Inferior parietal cortex (tissue), 1 donor: ENCODE measurements at regions not wholly inside any gene's neighbourhood (a gene's known extent, or its start where the extent isn't known, plus 50 kb on each side); places are given as distances from the start of the nearest gene placed in this dataset.
"Not testable (repeated sequence)": the region's sequence is repeated elsewhere in the genome, so short reads cannot be mapped to it uniquely, and the experiment has no call there.

Experiments
- DNase-seq: peaks from one replicate; pipeline ENCODE4 v3.0.0-alpha.2; 2016; ENCODE audit errors: extremely low spot score

DNA sequence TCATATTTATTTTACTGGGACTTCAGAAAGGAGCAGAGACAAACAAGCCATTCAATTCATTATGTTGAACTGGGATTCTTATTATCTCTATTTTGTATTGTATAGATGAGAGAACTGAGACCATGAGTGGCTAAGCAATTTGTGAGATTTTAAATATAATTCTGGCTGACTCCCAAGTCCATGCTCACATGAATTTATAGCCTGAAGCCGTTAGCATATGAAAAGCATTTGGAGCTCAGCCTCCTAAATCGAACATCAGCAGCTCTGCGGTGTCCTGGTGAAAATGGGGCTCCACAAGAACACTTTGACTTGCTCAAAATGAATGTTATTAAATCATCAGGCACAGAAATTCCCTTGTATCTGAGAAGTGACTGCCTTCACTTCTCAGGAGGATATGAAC, 96.8 kb upstream of the DPT start:
- DNase-seq: peak; percentile 25

DNA sequence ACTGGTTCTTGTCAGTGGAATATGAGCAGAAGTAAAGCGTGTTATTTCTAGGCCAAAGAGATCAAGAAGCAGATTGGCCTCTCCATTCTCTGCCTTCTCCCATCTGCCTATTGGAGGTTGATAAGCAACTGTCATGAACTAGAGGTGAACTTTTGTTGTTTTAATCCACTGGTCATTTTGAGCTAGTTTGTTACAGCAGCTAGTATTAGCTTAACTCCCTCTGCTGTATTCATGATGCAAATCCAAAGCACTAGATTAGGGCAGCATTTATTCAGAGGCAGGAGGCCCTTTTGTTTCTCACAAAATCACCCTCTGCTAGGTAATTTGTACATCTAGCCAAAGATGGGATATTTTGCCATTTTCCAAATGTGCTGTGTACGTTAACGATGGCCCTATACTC, 97.3 kb upstream of the DPT start:
- DNase-seq: no peak

DNA sequence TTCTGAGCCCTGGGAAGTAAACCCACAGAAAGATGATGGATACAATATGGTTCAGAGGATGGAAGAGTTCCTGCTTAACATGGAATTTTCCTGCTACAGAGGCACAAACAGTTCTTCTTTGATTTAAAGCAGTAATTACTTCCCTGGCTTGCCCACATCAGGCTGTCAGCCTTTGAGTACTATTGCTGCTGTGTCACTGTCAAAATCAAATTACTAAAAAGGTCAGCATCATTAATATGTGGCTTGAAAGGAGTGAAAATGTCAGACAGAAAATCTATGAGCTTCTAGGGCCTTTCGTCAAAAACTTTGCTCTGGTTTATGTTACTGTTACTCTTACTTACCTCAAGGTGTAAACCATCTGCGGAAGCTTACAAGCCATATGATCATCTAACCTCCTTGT, 98.6 kb upstream of the DPT start:
- no peak for DNase-seq

DNA sequence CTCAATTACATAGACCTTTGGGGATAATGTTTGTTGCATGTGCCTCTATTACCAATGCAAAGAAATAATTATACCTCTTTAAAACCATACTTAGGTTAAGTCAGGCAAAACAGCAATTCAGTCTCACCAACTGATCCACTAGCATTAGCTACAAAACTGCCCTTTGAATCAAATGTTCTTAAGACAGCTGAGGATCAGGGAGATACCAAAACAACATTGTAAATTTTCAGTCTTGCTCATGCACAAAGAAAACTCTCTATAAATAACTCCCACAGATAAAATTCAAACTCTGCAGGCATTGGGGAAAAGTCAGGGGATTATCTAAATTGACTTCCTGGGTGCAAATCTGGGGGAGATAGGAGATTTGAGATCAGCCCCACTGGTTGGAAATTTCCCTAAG, 100.9 kb upstream of the DPT start:
- no peak for DNase-seq

DNA sequence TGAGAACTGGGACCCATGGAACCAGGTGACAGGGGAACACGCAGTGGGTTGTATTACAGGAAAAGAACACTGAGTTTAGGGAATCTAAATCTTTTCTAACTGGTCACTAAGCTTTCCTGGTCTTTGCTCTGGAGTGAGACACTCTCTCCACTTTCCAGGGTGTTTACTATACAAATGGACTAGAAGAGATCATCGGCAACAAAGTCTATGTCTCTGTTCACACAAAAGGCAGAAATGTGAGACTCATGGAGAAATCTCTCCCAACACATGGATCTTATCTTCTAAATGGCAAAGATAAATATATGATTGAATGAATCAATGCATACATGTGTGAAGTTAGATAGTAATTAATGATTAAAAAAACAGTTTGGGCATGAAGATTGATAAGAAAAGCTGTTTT, 101.6 kb upstream of the DPT start:
- DNase-seq: no peak

DNA sequence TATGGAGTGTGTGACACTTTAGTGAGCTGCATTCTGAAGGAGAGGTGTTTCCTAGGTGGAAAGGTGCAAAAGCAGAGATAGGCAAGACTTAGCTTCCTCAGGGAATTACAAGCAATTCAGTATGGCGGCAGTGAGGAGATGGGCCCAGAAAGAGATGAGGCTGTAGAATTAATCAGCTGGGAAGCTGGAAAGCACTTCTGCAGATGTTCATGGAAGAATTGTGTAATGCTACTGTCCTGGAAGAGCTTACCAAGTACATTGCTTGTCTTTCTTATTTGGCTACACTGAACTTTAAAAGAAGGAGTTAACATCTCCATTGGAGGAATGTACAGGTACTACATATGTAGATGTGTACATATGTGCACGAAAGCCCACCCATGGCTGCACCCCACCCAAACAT, 103.7 kb upstream of the DPT start:
- no peak for DNase-seq

DNA sequence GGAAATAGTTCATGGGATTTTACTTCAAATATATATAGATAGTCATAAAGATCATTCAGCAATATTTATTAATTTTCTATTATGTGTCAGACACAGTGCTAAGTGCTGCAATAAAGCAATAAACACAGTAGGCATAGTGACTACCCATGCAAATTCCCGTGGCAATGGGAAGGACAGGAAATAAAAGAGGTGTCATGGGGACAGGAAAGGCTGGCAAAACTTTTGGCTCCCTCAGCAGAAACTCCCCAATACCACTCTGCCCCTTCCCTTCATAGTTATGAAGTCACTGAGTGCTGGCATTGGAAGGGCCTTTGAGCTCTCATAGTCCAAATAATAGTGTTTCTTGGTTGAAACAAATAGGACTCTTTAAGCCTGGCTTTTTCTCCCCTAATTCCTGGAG, 104.4 kb upstream of the DPT start:
- DNase-seq: no peak

DNA sequence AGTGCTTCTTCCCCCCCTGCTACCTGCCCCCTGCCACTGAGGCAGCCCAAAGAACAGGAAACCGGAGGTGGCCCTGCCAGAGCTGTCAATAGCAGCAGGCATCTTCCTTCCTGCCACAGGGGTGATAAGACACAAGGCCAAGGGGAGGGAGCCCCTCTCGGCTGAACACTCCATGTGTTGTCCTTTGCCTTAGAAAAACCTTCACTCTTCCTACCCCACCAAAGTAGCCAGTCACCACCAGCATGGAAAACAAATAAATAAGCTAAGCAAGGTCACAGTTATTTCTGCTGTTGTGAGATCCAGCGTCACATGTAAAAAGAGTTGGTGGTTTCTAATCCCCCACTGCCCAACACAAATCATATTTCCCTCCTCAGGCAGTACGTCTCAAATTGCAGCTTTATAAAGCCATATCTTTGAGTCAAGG, 104.8 kb upstream of the DPT start:
- DNase-seq: no peak

DNA sequence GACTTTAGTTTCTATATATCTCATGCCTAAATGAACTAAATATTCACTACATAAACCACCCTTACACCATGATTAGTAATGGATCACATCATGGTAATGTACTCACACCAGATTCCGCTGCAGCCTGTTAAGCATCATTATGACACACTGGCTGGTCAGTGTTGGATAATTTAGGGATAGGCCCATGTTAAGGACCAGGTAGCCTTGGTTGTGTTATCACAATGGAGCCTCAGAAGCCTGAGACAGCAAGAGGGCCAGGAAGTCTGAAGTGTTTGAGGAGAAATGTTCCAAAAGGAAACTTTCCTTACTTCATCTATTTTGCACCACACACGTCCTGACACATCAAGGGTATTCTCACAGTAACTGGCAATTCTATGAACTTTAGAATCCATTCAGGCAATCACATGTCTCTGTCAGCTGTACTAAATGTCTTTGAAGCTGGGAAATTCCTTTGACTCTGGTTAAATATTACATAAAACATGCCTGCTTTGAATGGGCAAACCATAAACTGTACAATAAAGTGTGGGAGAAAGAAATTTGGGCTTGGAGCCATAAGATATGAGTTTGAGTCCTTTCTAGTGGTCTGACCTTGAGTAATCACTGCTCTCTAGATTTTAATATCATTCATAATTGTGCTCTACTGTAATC, 105.3 kb upstream of the DPT start:
- no peak for DNase-seq

DNA sequence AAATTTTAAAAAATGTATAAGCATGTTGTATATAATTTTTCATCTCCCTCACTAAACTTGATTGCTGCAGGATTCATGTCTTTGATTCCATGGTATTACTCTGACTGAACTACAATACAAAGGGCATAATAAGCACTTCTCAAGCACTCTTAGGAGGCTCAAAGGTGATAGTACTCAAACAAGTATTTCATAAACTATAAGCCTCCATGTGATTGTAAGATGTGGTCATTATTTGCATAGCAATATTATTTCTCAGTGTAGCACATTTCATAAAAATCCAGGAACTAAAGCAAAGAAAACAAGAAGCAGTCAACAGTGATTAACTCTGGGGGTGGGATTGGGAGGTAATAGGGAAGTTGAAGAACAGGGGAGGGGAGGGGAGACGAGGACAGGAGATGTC, 106.2 kb upstream of the DPT start:
- no peak for DNase-seq

DNA sequence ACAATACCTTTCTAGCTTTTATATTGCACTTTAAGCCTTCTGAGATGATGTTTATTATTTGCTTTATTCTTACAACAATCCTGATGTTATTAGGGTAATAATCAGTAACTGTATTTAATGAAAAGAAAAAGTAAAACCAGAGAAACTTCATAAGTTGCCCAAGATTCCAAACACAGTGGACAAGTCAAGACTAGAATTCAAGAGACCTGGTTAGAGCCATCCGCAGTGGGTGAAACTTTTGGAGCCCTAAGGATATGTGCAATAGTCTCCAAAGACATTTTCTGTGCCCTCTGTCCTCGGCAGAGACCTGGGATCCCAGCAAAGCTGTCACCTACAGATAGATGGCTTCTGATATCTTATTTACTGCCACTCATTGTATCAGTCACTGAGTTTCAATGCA, 106.8 kb upstream of the DPT start:
- no peak for DNase-seq

DNA sequence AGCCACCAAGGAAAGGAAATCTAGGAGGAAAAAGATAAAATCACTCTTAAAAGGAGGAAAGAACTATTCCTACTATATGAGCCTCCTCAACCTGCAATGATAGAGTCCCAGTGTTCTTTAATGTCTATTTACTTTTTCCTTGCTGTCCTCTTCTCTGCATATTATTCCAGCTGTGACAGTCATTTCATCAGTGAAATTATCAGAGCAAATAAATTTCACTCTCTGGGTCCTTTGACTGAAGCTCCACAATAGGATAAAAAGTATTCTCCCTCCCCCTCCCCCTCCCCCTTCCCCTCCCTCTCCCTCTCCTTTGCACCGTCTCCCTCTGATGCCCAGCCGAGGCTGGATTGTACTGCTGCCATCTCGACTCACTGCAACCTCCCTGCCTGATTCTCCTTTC, 107.5 kb upstream of the DPT start:
- no peak for DNase-seq

DNA sequence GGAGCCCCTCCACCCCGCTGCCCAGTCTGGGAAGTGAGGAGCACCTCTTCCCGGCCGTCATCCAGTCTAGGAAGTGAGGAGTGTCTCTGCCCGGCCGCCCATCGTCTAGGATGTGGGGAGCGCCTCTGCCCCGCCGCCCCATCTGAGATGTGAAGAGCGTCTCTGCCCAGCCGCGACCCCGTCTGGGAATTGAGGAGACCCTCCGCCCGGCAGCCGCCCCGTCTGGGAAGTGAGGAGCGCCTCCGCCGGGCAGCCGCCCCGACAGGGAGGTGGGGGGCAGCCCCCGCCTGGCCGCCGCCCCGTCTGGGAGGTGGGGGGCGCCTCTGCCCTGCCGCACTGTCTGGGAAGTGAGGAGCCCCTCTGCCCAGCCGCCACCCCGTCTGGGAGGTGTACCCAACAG, 108.2 kb upstream of the DPT start:
- DNase-seq: not testable (repeated sequence)

DNA sequence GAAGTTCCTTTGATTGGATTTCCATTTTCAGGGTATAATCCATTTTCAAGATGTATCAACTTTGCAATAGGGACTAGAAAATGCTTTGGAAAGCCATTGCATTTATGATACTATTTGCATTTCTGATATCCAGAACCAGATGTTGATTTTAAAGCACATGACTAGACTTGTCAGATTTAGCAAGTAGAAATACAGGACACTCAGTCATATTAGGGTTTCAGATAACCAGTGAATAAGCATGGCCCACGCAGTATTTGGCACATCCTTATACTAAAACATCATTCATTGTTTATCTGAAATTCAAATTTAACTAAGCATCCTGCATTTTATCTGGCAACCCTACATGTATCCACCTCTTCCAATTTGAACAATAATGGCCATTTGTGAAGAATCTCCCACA, 113.3 kb upstream of the DPT start:
- no peak for DNase-seq

DNA sequence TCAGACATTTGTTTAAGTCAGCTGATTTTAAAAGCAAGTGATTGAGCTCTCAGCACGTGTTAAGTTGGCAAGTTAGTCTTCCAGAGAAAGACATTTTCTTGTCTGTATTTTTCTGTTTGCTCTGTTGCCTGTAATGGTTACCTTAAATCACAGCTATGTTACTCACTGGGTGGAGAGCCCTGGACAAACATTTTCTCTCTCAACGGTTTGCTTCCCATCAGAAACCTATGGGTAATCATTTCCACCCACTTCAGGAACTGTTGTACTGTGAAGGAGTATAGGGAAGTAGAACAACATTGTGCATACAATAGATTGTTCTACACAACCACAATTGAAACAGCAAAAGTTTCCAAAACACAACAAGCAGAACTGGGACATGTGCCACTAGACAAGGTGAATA, 113.9 kb upstream of the DPT start:
- no peak for DNase-seq

DNA sequence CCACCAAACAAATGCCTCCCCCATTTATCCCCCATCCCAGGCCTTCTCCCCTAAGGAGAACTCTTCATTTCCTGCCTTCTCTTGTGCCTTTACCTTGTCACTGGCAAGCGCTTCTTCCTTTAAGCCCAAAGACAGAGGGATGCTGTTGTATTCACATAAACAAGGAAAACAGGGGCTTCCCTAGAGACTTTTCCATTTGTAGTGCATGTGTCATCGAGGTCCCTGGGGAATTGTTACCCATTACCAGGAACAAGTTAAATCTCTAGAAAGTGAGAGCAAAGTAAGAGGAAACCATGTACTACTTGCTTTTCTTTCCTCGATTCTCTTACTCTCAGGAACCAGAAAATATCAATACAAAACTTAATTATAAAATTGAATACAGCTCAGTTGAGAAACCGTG, 114.4 kb upstream of the DPT start:
- no peak for DNase-seq

DNA sequence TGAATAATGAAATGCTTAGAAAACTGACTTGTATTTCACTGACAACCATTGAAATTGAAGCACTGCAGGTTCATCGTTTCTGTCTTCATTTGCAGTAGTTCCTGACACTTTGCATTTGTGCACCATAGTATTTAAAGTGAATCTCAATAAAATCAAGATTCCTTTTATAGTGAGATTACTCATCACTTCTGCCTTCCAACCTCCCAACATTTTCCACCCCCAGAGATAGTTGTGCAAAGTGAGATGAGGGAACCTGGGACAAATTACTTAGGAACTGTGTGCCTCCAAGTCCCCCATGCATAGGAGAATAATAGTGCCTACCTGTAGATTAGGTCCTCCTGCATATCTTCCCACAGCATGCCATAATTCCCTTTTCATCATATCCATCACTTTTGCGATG, 114.9 kb upstream of the DPT start:
- DNase-seq: peak; percentile 28

DNA sequence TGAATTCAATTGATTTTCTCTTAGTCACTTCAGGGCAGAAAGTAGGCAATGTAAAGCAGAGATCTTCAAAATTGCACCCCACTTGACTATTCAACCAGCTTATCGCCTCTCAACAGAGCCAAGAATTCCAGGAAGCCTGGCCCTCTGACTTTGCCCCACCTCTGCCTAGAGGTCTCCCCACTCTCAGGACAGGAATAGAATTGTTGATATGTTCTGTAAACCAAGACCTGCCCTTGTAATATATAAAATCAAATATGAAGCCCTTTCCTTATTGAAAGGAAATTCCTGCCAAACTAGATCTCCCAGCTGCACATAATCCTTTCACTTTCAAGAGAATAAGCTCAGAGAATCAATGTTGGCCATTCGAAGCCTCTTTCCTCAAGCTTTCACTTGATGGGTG, 116.1 kb upstream of the DPT start:
- no peak for DNase-seq

DNA sequence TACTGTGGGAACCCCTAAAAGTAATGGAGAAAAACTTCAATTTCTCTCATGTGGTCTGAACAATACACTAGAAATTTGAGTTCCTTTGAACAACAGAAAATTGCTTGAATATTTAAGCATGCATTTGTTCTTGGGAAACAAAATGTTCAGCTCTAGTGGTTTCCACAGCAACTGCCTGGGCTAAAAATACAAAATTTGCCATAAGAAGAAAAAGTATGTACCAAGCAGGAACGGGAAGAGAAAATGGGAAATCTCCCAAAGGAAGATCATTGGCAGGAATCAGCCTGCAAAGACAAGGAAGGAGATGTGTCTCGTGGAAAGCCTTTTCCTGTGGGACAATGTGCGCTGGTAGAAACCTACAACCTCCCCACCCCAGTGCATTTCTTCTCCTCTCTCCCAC, 119.0 kb upstream of the DPT start:
- DNase-seq: peak; percentile 66

DNA sequence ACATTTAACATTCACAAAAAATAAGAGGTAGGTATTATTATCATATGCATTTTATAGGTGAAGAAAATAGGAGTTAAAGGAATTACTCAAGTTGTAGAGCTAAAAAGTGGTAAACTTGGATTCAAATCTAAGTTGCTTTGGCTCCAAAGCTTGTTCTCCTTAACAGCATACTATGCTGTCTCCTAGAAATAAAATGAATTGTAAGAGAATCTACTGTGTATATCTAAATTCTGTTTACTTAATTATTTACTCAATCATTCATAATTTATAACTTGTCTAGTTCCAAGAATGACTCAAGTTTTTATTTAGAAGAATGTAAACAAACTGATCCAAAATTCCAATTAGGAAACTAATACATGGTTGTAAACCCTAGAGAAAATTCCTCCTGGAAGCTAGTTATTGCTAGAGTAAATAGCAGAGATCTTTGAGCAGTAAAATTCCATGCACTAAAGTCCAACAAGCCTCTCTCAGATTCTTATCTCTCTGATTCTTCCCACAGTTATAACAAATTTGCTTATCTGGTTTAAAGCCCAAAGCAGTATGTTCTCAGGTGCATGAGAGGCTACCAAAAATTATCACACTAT, 132.5 kb upstream of the DPT start:
- DNase-seq: no peak

DNA sequence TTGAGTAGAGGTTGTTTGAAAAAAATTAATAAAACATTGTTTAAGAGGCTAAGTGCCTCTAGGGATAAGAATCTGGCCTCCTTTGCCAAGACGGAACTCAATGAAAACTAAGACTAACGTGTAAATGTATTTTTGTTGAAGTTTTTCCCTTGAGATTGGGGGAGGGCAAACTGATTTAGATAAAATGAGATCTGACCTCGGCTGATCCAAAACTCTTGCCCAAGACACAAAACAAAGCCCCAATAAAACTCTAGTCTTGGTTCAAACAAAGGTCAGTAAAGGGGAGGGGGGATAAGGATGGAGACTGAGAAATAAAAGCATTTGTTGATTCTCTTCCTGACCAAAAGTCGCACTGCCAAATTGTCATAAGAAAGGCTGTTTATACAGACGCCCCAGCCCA, 134.8 kb upstream of the DPT start:
- DNase-seq: no peak

DNA sequence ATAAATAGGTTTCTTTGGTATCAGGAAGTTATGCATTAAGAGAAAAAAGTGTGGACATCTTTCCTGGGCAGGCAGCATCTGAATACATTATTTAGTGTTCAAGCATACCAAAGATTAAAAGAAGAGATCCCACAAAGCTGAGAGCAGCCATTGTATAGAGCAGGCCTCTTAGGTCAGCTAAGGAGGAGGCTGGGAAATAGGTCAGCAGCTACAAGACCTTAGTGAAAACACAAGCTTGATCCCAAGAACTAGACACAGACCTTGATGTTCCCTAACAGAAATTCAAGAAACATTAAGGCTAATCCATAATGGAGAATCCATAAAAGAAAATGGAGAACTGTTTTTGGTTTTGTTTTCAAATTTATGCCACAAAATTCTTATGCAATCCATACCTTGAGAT, 135.3 kb upstream of the DPT start:
- DNase-seq: no peak

DNA sequence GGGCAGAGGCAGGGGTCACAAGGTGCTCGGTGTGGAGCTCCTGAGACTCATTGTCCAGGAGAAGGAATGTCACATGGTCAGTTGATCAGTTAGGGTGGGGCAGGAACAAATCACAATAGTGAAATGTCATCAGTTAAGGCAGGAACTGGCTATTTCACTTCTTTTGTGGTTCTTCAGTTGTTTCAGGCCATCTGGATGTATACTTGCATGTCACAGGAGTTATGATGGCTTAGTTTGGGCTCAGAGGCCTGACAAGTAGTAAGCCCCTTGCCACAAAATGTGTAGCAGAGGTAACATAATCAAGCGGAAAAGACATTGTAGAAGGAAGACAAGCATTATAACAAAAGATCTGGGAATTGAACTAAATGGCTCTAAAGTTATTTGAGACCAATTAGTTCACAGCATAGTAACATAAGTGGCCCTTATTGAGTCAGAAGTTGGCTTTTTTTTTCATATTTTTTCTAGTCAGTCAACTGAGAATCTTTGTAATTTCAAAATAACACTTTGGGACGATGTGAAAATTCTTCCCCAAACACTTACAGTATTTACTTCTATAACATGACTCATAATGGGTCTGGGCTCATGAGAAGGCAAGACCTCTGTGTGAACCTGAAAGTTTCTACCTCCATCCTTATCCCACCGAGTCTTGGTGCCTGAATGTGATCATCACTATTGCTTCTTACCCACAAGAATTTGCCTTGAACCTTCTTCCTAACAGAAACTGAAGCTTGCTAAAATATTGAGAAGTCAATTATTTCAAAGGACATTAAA, 137.0 kb upstream of the DPT start:
- DNase-seq: no peak
